PC-3 (cell line): ENCODE measurements at regions not wholly inside any gene's neighbourhood (a gene's known extent, or its start where the extent isn't known, plus 50 kb on each side); places are given as distances from the start of the nearest gene placed in this dataset.

Experiments used
- ATAC-seq: fragments of 200-7000 bp; cut with Tn5 transposase; 2 replicates; pipeline ENCODE4 v1.9.1; 2020; ENCODE audit warnings: mild to moderate bottlenecking, moderate library complexity
- BruUV-seq: library from RNA; stranded (reverse); fragments of 400-500 nt; replicated peaks from 2 replicates; lab custom pipeline; 2021; lab: Mats Ljungman, UMichigan
- CTCF ChIA-PET: fragments of 300-600 bp; sonication (Branson Sonifier 250); formaldehyde crosslinking; loops from one replicate; lab custom pipeline; 2022; ENCODE audit warnings: antibody characterized with exemption; lab: Charles Lee
- POLR2A ChIA-PET: fragments of 300-600 bp; sonication (Branson Sonifier 250); formaldehyde crosslinking; loops from one replicate; lab custom pipeline; 2022; ENCODE audit warnings: antibody characterized with exemption; ENCODE audit not compliant: unreplicated experiment; lab: Charles Lee
- DNase-seq: peaks from one replicate; pipeline ENCODE4 v3.0.0-alpha.2; 2015
- H2AFZ ChIP-seq: fragments of 300-600 bp; sonication (generic); 2 replicates; pipeline ENCODE4 v1.6.0; 2016; ENCODE audit warnings: antibody characterized with exemption, low read length
- H3F3A ChIP-seq: fragments of 300-600 bp; sonication (generic); one replicate; pipeline ENCODE4 v1.6.0; 2017; ENCODE audit warnings: antibody characterized with exemption, low read length, control low read depth, mild to moderate bottlenecking; ENCODE audit not compliant: unreplicated experiment
- H3K27ac ChIP-seq: fragments of 300-600 bp; sonication (generic); 2 replicates; pipeline ENCODE4 v1.5.1; 2016; ENCODE audit warnings: mild to moderate bottlenecking, low read length
- H3K27me3 ChIP-seq: fragments of 300-600 bp; sonication (generic); 2 replicates; pipeline ENCODE4 v1.6.1; 2016; ENCODE audit warnings: low read length, mixed read lengths
- H3K36me3 ChIP-seq: fragments of 300-600 bp; sonication (generic); 2 replicates; pipeline ENCODE4 v1.6.1; 2016; ENCODE audit warnings: low read depth, mixed run types, low read length, mixed read lengths
- H3K4me1 ChIP-seq: fragments of 300-600 bp; sonication (generic); 2 replicates; pipeline ENCODE4 v1.5.1; 2016; ENCODE audit warnings: low read length; ENCODE audit not compliant: insufficient read depth
- H3K4me2 ChIP-seq: fragments of 300-600 bp; sonication (generic); 2 replicates; pipeline ENCODE4 v1.6.0; 2016; ENCODE audit warnings: low read length
- H3K4me3 ChIP-seq: fragments of 300-600 bp; sonication (generic); 2 replicates; pipeline ENCODE4 v1.5.1; 2016; ENCODE audit warnings: mild to moderate bottlenecking, low read length, mixed read lengths
- H3K79me2 ChIP-seq: fragments of 300-600 bp; sonication (generic); 2 replicates; pipeline ENCODE4 v1.6.1; 2017; ENCODE audit warnings: low read length, mixed read lengths
- H3K9ac ChIP-seq: fragments of 300-600 bp; sonication (generic); 2 replicates; pipeline ENCODE4 v1.6.0; 2016; ENCODE audit warnings: mild to moderate bottlenecking, low read length
- H3K9me2 ChIP-seq: fragments of 300-600 bp; sonication (generic); replicated peaks from 2 replicates; pipeline ENCODE4 v1.6.1; 2016; ENCODE audit warnings: mixed run types, low read length, mixed read lengths
- H3K9me3 ChIP-seq: fragments of 300-600 bp; sonication (generic); 2 replicates; pipeline ENCODE4 v1.6.1; 2016; ENCODE audit warnings: low read length, mixed read lengths
- H4K20me1 ChIP-seq: fragments of 300-600 bp; sonication (generic); 2 replicates; pipeline ENCODE4 v1.6.1; 2016; ENCODE audit warnings: low read length, mixed read lengths
- CTCF ChIP-seq: fragments of 300-600 bp; sonication (generic); conservative IDR thresholded peaks from 2 replicates; pipeline ENCODE4 v1.5.1; 2017; ENCODE audit warnings: antibody characterized with exemption, low read depth, mild to moderate bottlenecking, low read length
- EZH2 ChIP-seq: fragments of 300-600 bp; sonication (generic); IDR thresholded peaks from one replicate; pipeline ENCODE4 v1.6.1; 2017; ENCODE audit warnings: antibody characterized with exemption, mild to moderate bottlenecking, low read length; ENCODE audit not compliant: unreplicated experiment
- EZH2phosphoT487 ChIP-seq: fragments of 300-600 bp; sonication (generic); IDR thresholded peaks from 2 replicates; pipeline ENCODE4 v1.6.1; 2018; ENCODE audit warnings: mild to moderate bottlenecking, antibody characterized with exemption, low read length, borderline replicate concordance
- intact Hi-C: fragments of 100-400 bp; cut with micrococcal nuclease; formaldehyde crosslinking; loops from 2 replicates; pipeline ENCODE4 v1.9.0; 2023

DNA sequence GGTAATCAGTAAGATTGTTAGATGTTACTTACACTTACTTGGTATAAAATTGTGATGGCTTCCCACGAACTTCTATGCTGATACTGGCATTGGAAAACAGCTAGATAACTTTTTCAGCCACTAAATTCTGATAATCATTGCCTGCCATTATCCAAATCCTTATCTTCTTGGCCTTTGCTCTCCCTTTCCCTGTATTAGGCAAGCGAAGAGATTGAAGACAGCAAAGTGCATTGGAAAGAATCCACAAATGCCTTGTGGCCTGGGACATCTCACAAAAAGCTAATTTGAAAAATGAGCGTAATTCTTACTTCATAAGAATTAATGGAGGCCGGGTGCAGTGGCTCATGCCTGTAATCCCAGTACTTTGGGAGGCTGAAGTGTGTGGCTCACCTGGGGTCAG, 79.5 kb upstream of the MARCKS start:
- Histone ChIP-seq H3F3A (no peaks in the 10 kb centered on the region), H3K27me3 (no peaks in the 10 kb centered on the region), H3K9me3 (no peaks in the 10 kb centered on the region), H3K27ac (no peak overlapping the region), H3K4me3 (no peak overlapping the region), H2AFZ (no peak overlapping the region), H3K9ac (no peak overlapping the region), H3K36me3 (no peaks in the 10 kb centered on the region), H3K4me1 (no peaks in the 10 kb centered on the region), H3K4me2 (no peak overlapping the region), H3K9me2 (no peaks in the 10 kb centered on the region), H3K79me2 (no peaks in the 10 kb centered on the region), H4K20me1 (no peaks in the 10 kb centered on the region)
- intact Hi-C loops: no loop called here
- no peak for ATAC-seq
- no peak for DNase-seq
- ChIA-PET CTCF (no interaction called here), POLR2A (no interaction called here)
- TF ChIP-seq CTCF (no peak), EZH2 (no peak), EZH2phosphoT487 (no peak)
- BruUV-seq: no TSS peak

- DNase-seq (no peak), ATAC-seq (no peak)
- Histone ChIP-seq H3K4me1 (no peaks in the 10 kb centered on the region), H4K20me1 (no peaks in the 10 kb centered on the region), H3K79me2 (no peaks in the 10 kb centered on the region), H3K36me3 (no peaks in the 10 kb centered on the region), H3K9ac (no peak overlapping the region), H2AFZ (no peak overlapping the region), H3K27me3 (no peaks in the 10 kb centered on the region), H3F3A (no peaks in the 10 kb centered on the region), H3K9me3 (no peaks in the 10 kb centered on the region), H3K27ac (no peak overlapping the region), H3K9me2 (no peaks in the 10 kb centered on the region), H3K4me3 (no peak overlapping the region), H3K4me2 (no peak overlapping the region)
- ChIA-PET POLR2A (no interaction called here), CTCF (no interaction called here)
- no peak for TF ChIP-seq CTCF
- no peak for TF ChIP-seq EZH2phosphoT487
- TF ChIP-seq EZH2: no peak
- no TSS peak for BruUV-seq
- intact Hi-C loops: no loop called here
These were observed 77.5 kb upstream of the MARCKS start for GRCh38 chr6:113779656-113780055.

- Histone ChIP-seq H3F3A (no peaks in the 10 kb centered on the region), H3K27me3 (no peaks in the 10 kb centered on the region), H3K9me3 (no peaks in the 10 kb centered on the region), H3K79me2 (no peaks in the 10 kb centered on the region), H2AFZ (no peak overlapping the region), H3K9me2 (no peaks in the 10 kb centered on the region), H3K9ac (no peak overlapping the region), H3K27ac (no peak overlapping the region), H3K4me2 (no peak overlapping the region), H3K36me3 (no peaks in the 10 kb centered on the region), H3K4me3 (no peak overlapping the region), H3K4me1 (no peaks in the 10 kb centered on the region; the same call in 1 of the 2 replicates), H4K20me1 (no peaks in the 10 kb centered on the region)
- no peak for ATAC-seq
- intact Hi-C loops: no loop called here
- CTCF ChIA-PET: no interaction called here
- DNase-seq: no peak
- TF ChIP-seq EZH2phosphoT487 (no peak), CTCF (no peak), EZH2 (no peak)
- POLR2A ChIA-PET: no interaction called here
- BruUV-seq: no TSS peak
These were observed 74.5 kb upstream of the MARCKS start for GRCh38 chr6:113782636-113783035.
